ENCODE measurements at regions not wholly inside any gene's neighbourhood (a gene's known extent, or its start where the extent isn't known, plus 50 kb on each side); places are given as distances from the start of the nearest gene placed in this dataset.
"Not testable (repeated sequence)": the region's sequence is repeated elsewhere in the genome, so short reads cannot be mapped to it uniquely, and the experiment has no call there.

- DNase-seq: no peak
These were observed 717.1 kb downstream of the SEMA5A start for GRCh38 chr5:8828596-8829322.

DNA sequence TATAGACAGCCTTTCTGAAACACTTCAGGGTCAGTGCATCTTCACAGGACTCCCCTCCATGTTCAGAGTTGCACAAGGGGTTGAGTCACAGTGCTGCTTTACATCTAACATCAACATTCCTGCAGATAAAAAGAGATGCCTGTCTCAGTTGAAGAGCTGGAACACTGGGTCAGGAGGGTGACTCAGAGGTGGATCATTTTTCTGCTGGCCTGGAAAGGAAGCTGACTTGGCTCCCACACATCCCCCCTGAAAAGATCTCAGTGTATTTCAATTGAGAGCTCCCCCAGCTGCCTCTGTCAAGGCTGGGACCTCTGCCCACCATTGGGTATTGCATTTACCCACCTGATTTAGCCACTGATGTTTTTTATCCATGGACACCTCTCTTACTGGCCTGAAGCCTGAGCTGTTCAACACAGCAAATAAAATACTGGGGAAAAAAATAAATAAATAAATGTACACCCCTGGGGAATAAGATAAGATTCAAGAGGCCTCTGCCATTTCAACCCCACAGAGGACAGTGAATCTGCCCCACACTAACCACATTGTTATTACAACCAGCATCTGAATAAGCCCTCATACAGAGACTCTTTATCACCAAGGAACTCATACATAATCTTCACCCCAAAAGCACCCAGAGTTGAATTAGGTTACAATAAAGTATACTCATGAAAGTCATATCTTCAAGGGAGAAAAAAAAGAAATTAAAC is 716.4 kb downstream of the SEMA5A start:
- DNase-seq: no peak

- DNase-seq: no peak
These were observed 714.6 kb downstream of the SEMA5A start for GRCh38 chr5:8831251-8831650.

DNA sequence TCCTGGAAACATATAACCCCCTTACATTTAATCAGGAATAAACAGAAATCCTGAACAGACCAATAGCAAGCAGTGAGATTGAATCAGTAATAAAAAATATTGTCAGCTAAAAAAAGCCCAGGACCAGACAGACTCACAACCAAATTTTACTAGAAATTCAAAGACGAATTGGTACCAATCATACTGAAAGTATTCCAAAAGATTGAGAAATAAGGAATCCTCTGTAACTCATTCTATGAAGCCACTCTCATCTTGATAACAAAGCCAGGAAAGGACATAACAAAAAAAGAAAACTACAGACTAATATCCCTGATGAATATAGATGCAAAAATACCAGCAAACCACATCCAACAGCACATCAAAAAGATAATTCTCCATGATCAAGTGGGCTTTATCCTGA is 714.0 kb downstream of the SEMA5A start:
- no peak for DNase-seq

DNA sequence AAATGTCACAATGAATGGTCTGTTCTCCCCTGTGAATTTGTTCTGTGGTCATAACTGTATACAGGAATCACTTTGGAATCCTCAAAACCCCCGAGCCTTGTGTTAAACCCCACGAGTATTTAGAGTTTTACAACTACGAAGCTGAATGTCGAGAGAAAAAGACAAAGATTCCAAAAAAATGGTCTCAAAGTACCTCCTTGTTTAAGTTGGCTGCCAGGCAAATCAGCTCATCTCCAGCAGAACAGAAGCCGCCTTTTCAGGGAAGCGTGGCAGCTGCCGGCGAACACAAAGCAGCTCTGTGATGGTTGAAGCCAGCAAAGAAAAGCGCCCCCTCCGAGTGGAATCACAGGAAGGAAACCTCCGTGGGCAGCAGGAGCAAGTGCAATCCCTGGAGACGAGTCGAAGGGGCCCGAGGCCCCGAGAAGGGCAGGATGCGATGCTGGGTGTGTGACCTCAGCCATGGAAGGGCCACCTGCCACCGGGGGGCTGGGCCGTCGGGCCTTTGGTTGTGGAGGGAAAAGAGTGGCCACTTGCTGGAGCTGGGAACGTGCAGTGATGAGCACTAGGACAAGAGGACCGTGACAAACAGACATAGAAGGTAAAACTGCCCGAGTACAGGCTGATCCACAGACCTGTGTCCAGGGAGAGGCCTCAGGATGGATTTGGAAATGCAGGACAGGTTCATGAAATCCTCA is 706.4 kb downstream of the SEMA5A start:
- DNase-seq: no peak

DNA sequence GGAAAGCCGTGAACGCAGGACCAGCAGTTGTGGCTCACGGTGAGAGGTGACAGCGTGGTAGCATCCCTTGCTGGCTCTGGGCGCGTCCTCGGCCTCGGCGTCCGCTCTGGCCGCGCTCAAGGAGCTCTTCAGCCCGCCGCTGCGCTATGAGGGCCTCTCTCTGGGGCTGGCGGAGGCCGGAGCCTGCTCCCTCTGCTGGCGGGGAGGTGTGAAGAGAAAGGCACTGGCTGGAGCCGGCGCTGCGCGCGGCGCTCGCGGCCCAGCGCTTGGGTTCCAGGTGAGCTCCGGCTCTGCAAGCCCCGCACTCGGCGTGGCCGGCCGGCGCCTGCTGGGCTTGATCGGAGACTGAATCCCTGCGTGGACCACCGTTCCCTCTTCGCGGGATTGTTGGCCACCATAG is 705.6 kb downstream of the SEMA5A start:
- no peak for DNase-seq

- not testable (repeated sequence) for DNase-seq
These were observed 705.1 kb downstream of the SEMA5A start for GRCh38 chr5:8840746-8841145.

- DNase-seq: no peak
These were observed 702.8 kb downstream of the SEMA5A start for GRCh38 chr5:8842971-8843551.

GRCh38 chr5:8843771-8844170 is 702.1 kb downstream of the SEMA5A start:
- DNase-seq: no peak

- no peak for DNase-seq
These were observed 701.7 kb downstream of the SEMA5A start for GRCh38 chr5:8844206-8844605.

DNA sequence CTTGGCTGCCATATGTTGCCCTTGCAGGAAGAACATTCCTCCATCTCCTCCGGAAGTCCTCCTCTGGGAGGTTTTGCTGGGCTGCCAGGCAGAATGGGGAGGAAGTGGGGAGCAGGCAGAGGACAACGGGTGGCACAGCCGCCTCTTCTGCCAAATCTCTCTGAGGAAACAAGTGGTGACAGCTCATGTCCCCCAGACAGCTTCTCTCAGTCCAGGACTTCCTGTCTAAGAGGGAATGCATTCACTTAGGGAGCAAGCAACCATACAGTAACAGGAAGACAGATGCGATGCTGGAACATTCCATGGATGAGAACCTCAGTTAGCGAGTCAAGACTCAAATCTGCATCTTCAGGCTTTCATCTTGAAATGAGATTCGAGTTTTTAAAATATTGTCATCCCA is 701.0 kb downstream of the SEMA5A start:
- no peak for DNase-seq

DNA sequence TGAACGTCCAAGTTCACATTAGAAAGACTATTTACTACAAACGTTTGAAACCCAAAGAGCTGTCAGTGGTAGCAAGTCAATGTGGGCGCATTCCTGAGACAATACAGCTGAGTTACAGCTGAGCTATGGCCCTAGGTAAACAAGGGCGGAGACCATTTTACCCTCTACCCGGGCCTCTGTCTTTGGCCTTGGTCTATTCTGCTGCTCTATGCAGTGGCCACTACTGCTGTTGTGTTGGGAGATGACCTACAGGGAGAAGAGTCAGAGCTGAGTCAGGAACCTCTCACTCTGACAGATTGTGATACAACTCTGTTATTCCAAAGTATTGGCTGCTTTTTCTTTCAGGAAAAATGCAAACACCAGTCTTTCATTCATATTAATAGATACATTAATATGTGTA is 700.6 kb downstream of the SEMA5A start:
- DNase-seq: no peak

DNA sequence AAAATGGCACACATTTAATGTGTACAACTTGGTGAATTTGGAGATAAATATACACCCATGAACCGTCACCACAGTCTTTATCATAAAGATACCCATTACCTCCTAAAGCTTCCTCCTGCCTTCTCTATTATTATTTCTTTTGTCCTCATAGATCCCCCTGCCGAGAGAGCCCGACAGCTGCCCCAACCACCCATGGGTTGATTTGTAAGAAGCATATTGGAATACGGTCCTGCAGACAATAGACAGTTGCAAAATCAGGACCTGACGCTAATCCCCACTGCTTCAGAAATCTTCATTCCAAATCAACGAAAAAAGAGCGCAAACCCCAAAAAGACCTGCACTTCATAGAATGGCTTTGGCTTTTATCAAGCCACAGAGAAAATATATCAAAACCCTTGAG is 697.5 kb downstream of the SEMA5A start:
- DNase-seq: no peak

DNA sequence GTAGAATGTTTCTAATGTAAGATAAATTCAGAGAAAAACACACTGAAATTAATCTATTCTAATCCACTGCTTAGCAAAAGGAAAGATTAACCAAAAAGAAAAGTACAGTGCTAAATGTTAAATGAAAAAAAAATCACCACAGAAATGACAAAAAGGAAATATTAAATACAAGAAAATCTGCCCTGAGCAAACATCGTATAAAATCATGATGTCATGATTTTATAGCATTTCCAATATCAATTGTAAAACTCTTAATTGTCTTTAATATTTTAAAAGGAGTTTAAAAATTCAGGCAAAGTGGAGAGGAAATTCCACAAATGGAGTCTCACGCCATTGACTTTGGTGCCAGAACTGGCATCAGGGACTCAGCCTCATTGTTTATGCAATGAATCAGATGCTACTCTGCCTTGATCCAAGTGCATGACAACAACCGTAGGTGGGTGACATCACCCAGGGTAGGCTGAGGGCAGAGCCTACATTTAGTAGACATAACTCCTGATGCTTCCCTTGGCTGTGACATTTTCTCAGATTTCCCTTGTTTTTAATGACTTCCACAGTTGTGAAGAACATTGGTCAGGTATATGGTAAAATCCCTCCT is 696.8 kb downstream of the SEMA5A start:
- DNase-seq: no peak

- no peak for DNase-seq
These were observed 694.8 kb downstream of the SEMA5A start for GRCh38 chr5:8851101-8851500.

DNA sequence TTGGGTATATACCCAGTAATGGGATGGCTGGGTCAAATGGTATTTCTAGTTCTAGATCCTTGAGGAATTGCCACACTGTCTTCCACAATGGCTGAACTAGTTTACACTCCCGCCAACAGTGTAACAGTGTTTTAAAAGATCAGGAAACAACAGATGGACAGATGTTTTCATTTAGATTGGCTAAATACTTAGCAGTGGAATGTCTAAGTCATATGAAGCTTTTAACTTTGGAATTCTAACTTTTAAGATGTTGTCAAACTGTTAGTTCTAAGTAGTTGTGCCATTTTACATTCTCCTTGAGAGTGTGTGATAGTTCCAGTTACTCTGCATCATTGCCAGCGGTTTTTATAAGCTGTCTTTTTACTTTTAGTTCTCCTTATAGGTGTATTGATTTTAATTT is 688.8 kb downstream of the SEMA5A start:
- DNase-seq: no peak

DNA sequence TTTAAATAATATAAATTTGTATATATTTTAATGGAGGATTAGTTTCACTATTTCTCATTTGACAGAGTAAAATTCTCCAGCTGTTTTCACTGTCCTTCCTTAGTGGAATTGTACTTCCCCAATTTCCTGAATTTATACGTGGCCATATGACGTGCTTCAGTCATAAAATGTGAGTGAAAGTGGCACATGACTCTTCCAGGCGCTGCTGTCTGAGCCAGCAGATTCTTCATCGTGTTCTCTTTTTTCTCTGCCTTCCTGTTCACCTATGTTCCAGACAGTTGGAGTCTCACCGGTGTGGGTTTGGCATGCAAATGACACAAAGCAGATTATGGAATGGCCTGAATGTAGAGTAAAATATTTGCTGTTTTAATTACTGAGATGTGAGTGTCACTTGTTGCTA is 684.1 kb downstream of the SEMA5A start:
- no peak for DNase-seq

GRCh38 chr5:8864053-8864452 is 681.8 kb downstream of the SEMA5A start:
- no peak for DNase-seq

DNA sequence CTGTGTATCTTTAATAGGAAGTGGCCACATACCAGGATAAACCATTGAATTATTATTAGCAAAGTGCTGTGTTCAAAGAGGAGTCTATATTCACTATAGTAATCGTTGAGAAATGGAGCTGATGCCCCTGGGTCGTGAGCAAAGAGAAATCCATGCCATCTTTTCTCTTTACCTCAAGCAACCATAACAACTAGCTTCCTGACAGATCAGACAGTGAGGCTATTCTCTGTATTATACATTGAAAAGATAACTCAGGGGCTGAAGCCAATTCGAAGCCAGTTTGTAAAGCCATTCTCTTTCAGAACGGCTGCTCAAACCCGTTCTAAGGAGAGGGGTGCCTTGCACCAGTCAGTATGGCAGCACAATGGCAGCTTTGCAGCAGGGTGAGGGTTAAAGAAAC is 680.6 kb downstream of the SEMA5A start:
- DNase-seq: no peak

- no peak for DNase-seq
These were observed 680.0 kb downstream of the SEMA5A start for GRCh38 chr5:8865686-8866374.

GRCh38 chr5:8868283-8868682 is 677.6 kb downstream of the SEMA5A start:
- no peak for DNase-seq

DNA sequence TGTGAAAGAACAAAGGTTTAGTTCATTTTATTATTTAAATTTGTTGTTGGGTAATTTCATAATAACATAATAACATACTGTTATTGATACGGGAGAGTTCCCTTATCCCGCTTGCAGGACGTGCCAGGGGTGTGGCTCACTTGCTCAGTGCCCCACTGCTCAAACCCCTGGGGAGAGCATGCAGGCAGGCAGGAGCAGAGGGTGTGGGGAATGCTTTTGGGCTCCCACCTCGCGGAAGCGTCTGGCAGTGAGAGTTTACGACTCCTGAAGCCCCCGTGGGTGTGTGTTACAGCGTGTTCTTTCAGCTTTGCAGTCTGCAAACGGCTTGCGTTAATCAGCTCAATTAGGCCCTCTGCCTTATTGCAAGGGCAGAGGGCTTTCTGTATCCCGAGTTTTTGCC is 675.9 kb downstream of the SEMA5A start:
- no peak for DNase-seq

Measured in NCI-H2029 treated with DMSO at 0.1 percent for 48 hours (cell line).